Mesothelial cell of epicardium (in vitro differentiated cells): ENCODE measurements at regions not wholly inside any gene's neighbourhood (a gene's known extent, or its start where the extent isn't known, plus 50 kb on each side); places are given as distances from the start of the nearest gene placed in this dataset.
"Not testable (repeated sequence)": the region's sequence is repeated elsewhere in the genome, so short reads cannot be mapped to it uniquely, and the experiment has no call there.

Experiments
- DNase-seq, 2 experiments: peaks; one replicate each; pipeline ENCODE4 v3.0.0; 2021; ENCODE audit warnings: low spot score in 2 of 2; ENCODE audit not compliant: unreplicated experiment in 2 of 2
- H3K27ac Mint-ChIP-seq: 2 replicates; pipeline ENCODE4 v1.8.0; 2021; ENCODE audit warnings: mixed read lengths
- H3K27me3 Mint-ChIP-seq: 2 replicates; pipeline ENCODE4 v1.8.0; 2021; ENCODE audit warnings: low read depth, mixed read lengths
- H3K36me3 Mint-ChIP-seq: 2 replicates; pipeline ENCODE4 v1.8.0; 2021; ENCODE audit warnings: mixed read lengths
- H3K4me1 Mint-ChIP-seq: 2 replicates; pipeline ENCODE4 v1.8.0; 2021; ENCODE audit warnings: mixed read lengths
- H3K4me3 Mint-ChIP-seq: 2 replicates; pipeline ENCODE4 v1.8.0; 2021; ENCODE audit warnings: mild to moderate bottlenecking, moderate library complexity, mixed read lengths
- H3K9me3 Mint-ChIP-seq: 2 replicates; pipeline ENCODE4 v1.8.0; 2021; ENCODE audit warnings: mixed read lengths
- TF ChIP-seq, protein P1 (sequence below): fragments of 200-600 bp; sonication (generic); IDR thresholded peaks from one replicate; pipeline ENCODE4 v1.5.0; 2021; ENCODE audit warnings: antibody characterized with exemption; ENCODE audit not compliant: unreplicated experiment

DNA sequence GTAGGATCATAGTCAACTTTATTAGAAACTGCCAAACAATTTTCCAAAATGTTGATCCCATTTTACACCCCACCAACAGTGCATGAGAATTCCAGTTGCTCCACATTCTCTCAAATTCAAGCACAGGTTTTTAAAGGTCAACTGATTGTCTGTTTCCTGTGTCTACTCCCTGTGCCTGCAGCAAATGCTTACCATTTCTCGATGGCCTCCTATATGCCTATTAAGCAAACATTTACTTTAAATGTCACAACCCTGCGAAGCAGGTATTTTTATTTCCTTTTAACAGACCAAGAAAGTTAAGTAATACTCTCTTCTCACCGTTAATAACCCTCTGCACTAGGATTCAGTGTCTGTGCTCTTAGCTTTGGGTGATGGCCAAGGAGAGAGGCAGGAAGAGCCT lies 163.8 kb upstream of the EPB41L3 start:
- Mint-ChIP-seq H3K9me3 (no peaks in the 10 kb centered on the region), H3K27ac (no peak overlapping the region), H3K36me3 (no peaks in the 10 kb centered on the region), H3K27me3 (no peaks in the 10 kb centered on the region), H3K4me3 (no peak overlapping the region), H3K4me1 (no peaks in the 10 kb centered on the region)
- no peak for DNase-seq
- TF ChIP-seq, protein P1, sequence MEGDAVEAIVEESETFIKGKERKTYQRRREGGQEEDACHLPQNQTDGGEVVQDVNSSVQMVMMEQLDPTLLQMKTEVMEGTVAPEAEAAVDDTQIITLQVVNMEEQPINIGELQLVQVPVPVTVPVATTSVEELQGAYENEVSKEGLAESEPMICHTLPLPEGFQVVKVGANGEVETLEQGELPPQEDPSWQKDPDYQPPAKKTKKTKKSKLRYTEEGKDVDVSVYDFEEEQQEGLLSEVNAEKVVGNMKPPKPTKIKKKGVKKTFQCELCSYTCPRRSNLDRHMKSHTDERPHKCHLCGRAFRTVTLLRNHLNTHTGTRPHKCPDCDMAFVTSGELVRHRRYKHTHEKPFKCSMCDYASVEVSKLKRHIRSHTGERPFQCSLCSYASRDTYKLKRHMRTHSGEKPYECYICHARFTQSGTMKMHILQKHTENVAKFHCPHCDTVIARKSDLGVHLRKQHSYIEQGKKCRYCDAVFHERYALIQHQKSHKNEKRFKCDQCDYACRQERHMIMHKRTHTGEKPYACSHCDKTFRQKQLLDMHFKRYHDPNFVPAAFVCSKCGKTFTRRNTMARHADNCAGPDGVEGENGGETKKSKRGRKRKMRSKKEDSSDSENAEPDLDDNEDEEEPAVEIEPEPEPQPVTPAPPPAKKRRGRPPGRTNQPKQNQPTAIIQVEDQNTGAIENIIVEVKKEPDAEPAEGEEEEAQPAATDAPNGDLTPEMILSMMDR, result no peak

DNA sequence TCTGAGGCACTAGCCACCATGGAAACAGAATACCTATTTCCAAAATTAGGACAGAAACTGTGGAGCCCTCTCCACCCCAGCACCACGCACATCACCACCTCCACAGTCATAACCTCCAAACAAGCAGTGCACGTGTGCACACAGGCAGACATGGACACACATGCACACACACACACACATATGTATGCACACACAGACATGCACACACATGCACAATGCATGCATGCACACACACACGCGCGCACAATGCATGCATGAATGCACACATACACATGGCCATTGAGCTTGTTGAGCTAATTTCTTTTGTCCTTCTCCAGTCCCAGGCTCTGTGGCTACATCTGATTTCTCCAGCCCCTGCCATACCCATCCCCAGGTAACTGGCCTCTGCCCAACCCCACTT lies 161.6 kb upstream of the EPB41L3 start:
- Mint-ChIP-seq H3K4me3 (no peak overlapping the region), H3K9me3 (no peaks in the 10 kb centered on the region), H3K36me3 (no peaks in the 10 kb centered on the region), H3K27ac (no peak overlapping the region), H3K27me3 (no peaks in the 10 kb centered on the region), H3K4me1 (no peaks in the 10 kb centered on the region)
- no peak for DNase-seq
- TF ChIP-seq, protein P1, result no peak

DNA sequence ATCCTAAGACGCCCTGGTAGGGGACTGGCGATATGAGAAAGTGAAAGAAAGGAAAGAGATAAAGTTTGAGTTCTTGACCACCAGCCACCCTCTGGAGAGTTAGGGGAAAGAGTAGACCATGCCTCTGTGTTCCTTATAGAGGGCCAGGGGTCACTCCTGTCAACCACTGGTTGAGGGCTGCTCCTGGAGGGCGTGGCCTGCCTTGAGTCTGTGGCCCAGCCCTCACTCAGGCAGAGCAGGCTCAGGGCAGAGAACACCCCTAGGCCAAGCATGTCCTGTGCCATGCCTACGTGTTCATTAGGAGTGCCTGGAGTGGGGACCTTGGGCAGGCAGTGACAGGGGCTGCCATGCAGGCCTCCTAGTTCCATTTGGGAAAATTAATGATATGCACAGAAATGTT lies 161.1 kb upstream of the EPB41L3 start:
- Mint-ChIP-seq H3K27ac (no peak overlapping the region), H3K27me3 (no peaks in the 10 kb centered on the region), H3K4me1 (no peaks in the 10 kb centered on the region), H3K36me3 (no peaks in the 10 kb centered on the region), H3K9me3 (no peaks in the 10 kb centered on the region), H3K4me3 (no peak overlapping the region)
- TF ChIP-seq, protein P1, result no peak
- no peak for DNase-seq

DNA sequence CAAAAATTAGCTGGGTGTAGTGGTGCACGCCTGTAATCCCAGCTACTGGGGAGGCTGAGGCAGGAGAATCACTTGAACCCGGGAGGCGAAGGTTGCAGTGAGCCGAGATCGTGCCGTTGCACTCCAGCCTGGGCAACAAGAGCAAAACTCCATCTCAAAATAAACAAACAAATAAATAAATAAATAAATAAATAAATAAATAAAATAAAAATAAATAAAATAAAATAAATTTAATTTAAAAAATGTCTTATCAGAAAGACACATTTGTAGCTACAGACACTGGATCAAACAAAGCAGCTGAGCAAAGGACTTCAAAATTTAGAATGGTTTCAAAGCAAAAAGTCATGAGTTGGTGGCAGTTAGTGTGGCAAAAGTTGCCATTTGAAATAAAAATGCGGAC lies 158.2 kb upstream of the EPB41L3 start:
- H3K4me3 Mint-ChIP-seq, H3K27me3 Mint-ChIP-seq, H3K36me3 Mint-ChIP-seq, H3K4me1 Mint-ChIP-seq, DNase-seq, H3K27ac Mint-ChIP-seq, H3K9me3 Mint-ChIP-seq: not testable (repeated sequence)

DNA sequence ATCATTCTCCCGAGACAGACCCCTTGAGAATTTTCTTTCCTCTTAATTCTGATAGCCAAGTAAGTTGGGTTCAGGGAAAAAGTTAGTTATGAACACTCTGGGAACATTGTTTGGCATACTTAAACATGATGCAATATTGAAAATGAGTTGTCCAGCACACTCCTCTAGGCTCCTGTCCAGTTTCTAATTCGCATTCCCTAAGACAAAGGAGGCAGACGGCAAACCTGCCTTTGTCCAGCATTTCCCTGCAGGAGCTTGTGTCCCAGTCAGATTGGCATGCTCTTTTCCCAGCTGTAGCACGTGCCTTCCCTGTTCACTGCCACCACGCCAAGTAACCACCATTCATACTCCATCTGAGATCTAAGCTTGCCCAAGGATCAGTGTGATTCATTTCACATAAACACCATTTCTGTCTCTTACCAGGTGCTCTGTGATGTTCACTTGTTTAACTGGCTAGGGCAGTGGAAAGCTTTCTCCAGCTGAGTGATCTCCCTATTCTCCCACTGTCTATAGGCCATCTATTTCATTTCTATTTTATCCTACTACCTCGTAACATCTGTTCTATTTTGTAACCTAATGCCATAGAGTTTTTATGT lies 150.0 kb upstream of the EPB41L3 start:
- Mint-ChIP-seq H3K27me3 (no peaks in the 10 kb centered on the region), H3K4me1 (no peaks in the 10 kb centered on the region), H3K27ac (no peak overlapping the region), H3K9me3 (peaks cover 17% of the 10 kb centered on the region), H3K36me3 (no peaks in the 10 kb centered on the region), H3K4me3 (no peak overlapping the region)
- no peak for DNase-seq
- TF ChIP-seq, protein P1, result no peak

DNA sequence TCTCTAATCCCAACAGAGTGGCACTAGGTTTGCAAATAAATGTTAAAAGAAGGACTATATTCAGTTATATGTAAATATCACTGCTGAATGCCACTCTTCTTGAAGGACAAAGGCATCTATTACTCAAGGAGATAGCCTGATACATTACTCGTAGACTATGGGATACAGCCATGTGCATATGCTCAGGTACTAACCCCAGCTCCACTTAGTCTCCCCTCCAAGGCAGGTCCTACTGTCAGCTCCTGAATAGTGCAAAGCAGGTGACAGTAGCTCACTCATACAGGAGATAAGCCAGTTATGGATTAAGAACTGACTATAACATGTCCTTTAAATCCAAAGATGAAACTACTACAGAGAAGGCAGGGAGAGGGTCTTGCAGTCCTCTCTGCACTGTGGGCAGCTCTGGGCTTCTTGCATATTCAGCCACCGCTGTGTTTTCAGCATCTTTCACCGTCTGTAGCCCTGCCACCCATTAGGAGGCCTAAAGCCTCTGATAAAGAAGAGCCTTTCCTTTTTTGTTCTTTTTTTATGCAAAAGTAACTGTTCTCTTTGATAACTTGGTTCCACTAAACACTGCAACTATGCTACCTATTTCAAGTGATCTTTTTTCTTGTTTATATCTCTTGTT lies 135.1 kb upstream of the EPB41L3 start:
- no peak for DNase-seq
- TF ChIP-seq, protein P1, result no peak
- Mint-ChIP-seq H3K9me3 (peaks cover 8% of the 10 kb centered on the region), H3K36me3 (no peaks in the 10 kb centered on the region), H3K27me3 (no peaks in the 10 kb centered on the region), H3K27ac (no peak overlapping the region), H3K4me3 (no peak overlapping the region), H3K4me1 (no peaks in the 10 kb centered on the region)
